Loucy (cell line): ENCODE measurements at regions not wholly inside any gene's neighbourhood (a gene's known extent, or its start where the extent isn't known, plus 50 kb on each side); places are given as distances from the start of the nearest gene placed in this dataset.

Experiments used
- H2AFZ ChIP-seq: fragments of 200-600 bp; sonication (generic); 2 replicates; pipeline ENCODE4 v1.6.0; 2016; ENCODE audit warnings: antibody characterized with exemption, mild to moderate bottlenecking, low read length, moderate library complexity
- H3F3A ChIP-seq: fragments of 200-600 bp; 2 replicates; pipeline ENCODE4 v1.6.0; 2016; ENCODE audit warnings: antibody characterized with exemption, low read depth, mild to moderate bottlenecking
- H3K27me3 ChIP-seq: fragments of 200-600 bp; sonication (generic); 2 replicates; pipeline ENCODE4 v1.6.1; 2014; ENCODE audit warnings: low read length, mild to moderate bottlenecking; ENCODE audit not compliant: insufficient read depth, poor library complexity, severe bottlenecking
- H3K36me3 ChIP-seq: fragments of 200-600 bp; sonication (generic); 2 replicates; pipeline ENCODE4 v1.6.1; 2016; ENCODE audit warnings: low read length; ENCODE audit not compliant: insufficient read depth
- H3K4me1 ChIP-seq: fragments of 200-600 bp; sonication (generic); 2 replicates; pipeline ENCODE4 v1.5.1; 2014; ENCODE audit warnings: low read length, mild to moderate bottlenecking; ENCODE audit not compliant: insufficient read depth, poor library complexity, severe bottlenecking
- H3K4me2 ChIP-seq: fragments of 200-600 bp; sonication (generic); 2 replicates; pipeline ENCODE4 v1.6.0; 2014; ENCODE audit warnings: antibody characterized with exemption, low read length, low read depth, mild to moderate bottlenecking; ENCODE audit not compliant: poor library complexity, severe bottlenecking
- H3K4me3 ChIP-seq: fragments of 200-600 bp; sonication (generic); 2 replicates; pipeline ENCODE4 v1.5.1; 2014; ENCODE audit warnings: low read length, mild to moderate bottlenecking, mixed read lengths; ENCODE audit not compliant: poor library complexity, severe bottlenecking
- H3K79me2 ChIP-seq: fragments of 200-600 bp; sonication (generic); 2 replicates; pipeline ENCODE4 v1.6.1; 2014; ENCODE audit warnings: low read length; ENCODE audit not compliant: insufficient read depth
- H3K9ac ChIP-seq: fragments of 200-600 bp; sonication (generic); 2 replicates; pipeline ENCODE4 v1.6.0; 2014; ENCODE audit warnings: mild to moderate bottlenecking, low read depth, low read length, moderate library complexity; ENCODE audit not compliant: poor library complexity, severe bottlenecking
- H3K9me2 ChIP-seq: fragments of 200-600 bp; sonication (generic); replicated peaks from 2 replicates; pipeline ENCODE4 v1.6.1; 2016; ENCODE audit warnings: low read depth, low read length, mixed read lengths
- H3K9me3 ChIP-seq: fragments of 200-600 bp; sonication (generic); 2 replicates; pipeline ENCODE4 v1.6.1; 2014; ENCODE audit warnings: mild to moderate bottlenecking, antibody characterized with exemption, low read length, low read depth; ENCODE audit not compliant: insufficient read depth
- H4K20me1 ChIP-seq: fragments of 200-600 bp; sonication (generic); 2 replicates; pipeline ENCODE4 v1.6.0; 2014; ENCODE audit warnings: antibody characterized with exemption, low read length, mild to moderate bottlenecking; ENCODE audit not compliant: insufficient read depth, poor library complexity, severe bottlenecking
- EZH2phosphoT487 ChIP-seq: fragments of 200-600 bp; IDR thresholded peaks from 2 replicates; pipeline ENCODE4 v1.6.1; 2018; ENCODE audit warnings: antibody characterized with exemption, mild to moderate bottlenecking, moderate library complexity, borderline replicate concordance
- TF ChIP-seq, protein P1 (sequence below): fragments of 200-600 bp; sonication (generic); conservative IDR thresholded peaks from 2 replicates; pipeline ENCODE4 v1.5.1; 2014; ENCODE audit warnings: mild to moderate bottlenecking, antibody characterized with exemption, low read length

DNA sequence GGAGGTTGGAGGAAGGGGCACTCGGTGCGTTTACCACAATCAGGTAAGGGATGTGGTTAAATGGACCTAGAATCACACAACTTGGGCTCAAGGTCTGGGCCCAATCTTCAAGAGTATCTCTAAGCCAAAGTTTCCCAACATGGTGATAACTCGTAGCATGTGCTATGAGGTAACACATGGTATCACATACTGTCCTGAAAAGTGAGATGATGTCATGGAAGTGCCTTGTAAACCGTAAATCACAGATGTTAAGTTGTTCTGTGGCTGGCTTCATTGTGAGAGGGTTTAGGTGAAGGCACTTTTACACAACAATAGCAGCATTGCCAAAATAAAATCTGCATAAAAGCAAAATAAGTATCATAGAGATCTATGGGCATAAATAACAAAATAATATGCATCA lies 551.8 kb downstream of the PLCL1 start:
- Histone ChIP-seq H3K9me2 (no peaks in the 10 kb centered on the region), H3K4me2 (no peak overlapping the region), H4K20me1 (no peaks in the 10 kb centered on the region), H3K27me3 (no peaks in the 10 kb centered on the region), H2AFZ (no peak overlapping the region), H3K4me1 (no peaks in the 10 kb centered on the region), H3K9ac (no peak overlapping the region), H3K4me3 (no peak overlapping the region), H3K9me3 (no peaks in the 10 kb centered on the region), H3F3A (no peaks in the 10 kb centered on the region), H3K79me2 (no peaks in the 10 kb centered on the region), H3K36me3 (no peaks in the 10 kb centered on the region)
- TF ChIP-seq EZH2phosphoT487 = no peak
- TF ChIP-seq, protein P1, sequence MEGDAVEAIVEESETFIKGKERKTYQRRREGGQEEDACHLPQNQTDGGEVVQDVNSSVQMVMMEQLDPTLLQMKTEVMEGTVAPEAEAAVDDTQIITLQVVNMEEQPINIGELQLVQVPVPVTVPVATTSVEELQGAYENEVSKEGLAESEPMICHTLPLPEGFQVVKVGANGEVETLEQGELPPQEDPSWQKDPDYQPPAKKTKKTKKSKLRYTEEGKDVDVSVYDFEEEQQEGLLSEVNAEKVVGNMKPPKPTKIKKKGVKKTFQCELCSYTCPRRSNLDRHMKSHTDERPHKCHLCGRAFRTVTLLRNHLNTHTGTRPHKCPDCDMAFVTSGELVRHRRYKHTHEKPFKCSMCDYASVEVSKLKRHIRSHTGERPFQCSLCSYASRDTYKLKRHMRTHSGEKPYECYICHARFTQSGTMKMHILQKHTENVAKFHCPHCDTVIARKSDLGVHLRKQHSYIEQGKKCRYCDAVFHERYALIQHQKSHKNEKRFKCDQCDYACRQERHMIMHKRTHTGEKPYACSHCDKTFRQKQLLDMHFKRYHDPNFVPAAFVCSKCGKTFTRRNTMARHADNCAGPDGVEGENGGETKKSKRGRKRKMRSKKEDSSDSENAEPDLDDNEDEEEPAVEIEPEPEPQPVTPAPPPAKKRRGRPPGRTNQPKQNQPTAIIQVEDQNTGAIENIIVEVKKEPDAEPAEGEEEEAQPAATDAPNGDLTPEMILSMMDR = no peak

DNA sequence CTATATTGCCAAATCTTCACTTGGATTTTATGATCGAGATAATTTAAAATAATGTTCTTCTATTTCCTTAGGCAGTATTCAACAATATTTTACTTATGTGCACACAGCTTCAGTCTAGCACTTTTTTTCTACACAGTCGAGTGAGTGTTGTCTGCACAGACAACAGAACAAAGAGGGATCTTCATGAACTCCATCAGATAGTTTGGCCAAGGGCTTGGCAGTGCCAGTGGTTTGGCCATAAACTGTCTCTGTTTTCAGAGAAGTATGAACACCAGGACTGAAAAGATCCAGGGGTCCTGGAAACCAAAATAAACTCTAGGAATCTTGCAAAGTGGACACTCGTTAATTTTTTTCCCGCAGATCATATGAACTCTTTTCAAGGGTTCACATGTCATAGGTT lies 547.3 kb downstream of the PLCL1 start:
- Histone ChIP-seq H3K4me3 (no peak overlapping the region), H3K27me3 (no peaks in the 10 kb centered on the region), H3K9ac (no peak overlapping the region), H4K20me1 (no peaks in the 10 kb centered on the region), H3K9me2 (no peaks in the 10 kb centered on the region), H3K4me1 (peaks cover 13% of the 10 kb centered on the region), H3K36me3 (no peaks in the 10 kb centered on the region), H3K4me2 (no peak overlapping the region), H3K79me2 (no peaks in the 10 kb centered on the region), H2AFZ (no peak overlapping the region), H3F3A (no peaks in the 10 kb centered on the region; the same call in 1 of the 2 replicates), H3K9me3 (no peaks in the 10 kb centered on the region)
- no peak for TF ChIP-seq EZH2phosphoT487
- TF ChIP-seq, protein P1 = no peak

DNA sequence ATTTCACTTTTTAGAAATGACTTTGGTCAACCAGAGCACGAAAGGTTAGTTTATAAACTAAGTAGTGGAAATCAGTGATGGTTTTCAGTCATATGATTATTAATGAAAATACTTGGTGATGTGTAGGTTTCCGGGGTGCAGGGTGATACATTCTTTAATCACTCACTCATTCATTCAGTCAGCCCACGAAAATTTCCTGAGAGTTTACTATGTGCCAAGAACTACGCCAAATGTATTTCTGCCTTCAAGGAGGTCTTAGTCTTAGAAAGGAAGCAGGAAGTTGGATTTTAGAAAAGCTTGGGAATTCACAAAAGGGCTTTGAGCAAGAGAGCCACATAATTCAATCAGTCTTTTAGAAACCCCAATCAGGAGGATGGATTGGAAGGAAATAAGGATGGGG lies 543.6 kb downstream of the PLCL1 start:
- H3K79me2 ChIP-seq = no peaks in the 10 kb centered on the region
- peak overlapping the region; percentile 64 for H2AFZ ChIP-seq
- H3K27me3 ChIP-seq = no peaks in the 10 kb centered on the region
- TF ChIP-seq EZH2phosphoT487 = no peak
- TF ChIP-seq, protein P1 = no peak
- H3K9me2 ChIP-seq = no peaks in the 10 kb centered on the region
- no peak overlapping the region for H3K9ac ChIP-seq
- H3F3A ChIP-seq = no peaks in the 10 kb centered on the region; the same call in 1 of the 2 replicates
- H3K4me1 ChIP-seq = peaks cover 32% of the 10 kb centered on the region
- no peaks in the 10 kb centered on the region for H3K9me3 ChIP-seq
- H3K4me2 ChIP-seq = no peak overlapping the region
- H4K20me1 ChIP-seq = no peaks in the 10 kb centered on the region
- no peak overlapping the region for H3K4me3 ChIP-seq
- no peaks in the 10 kb centered on the region for H3K36me3 ChIP-seq
